IMR-90 (cell line): ENCODE measurements at regions not wholly inside any gene's neighbourhood (a gene's known extent, or its start where the extent isn't known, plus 50 kb on each side); places are given as distances from the start of the nearest gene placed in this dataset.

Experiments used
- ATAC-seq: fragments of 200-7000 bp; cut with Tn5 transposase; 2 replicates; pipeline ENCODE4 v1.9.1; 2020; ENCODE audit warnings: low read depth, mild to moderate bottlenecking, moderate library complexity
- BruUV-seq: library from RNA; stranded (reverse); fragments of 400-500 nt; replicated peaks from 2 replicates; lab custom pipeline; 2021; lab: Mats Ljungman, UMichigan
- CTCF ChIA-PET: fragments of 300-600 bp; formaldehyde crosslinking; extraction: SDS; loops from one replicate; lab custom pipeline; 2021; ENCODE audit warnings: antibody characterized with exemption; lab: Yijun Ruan, JAX
- POLR2A ChIA-PET: fragments of 300-600 bp; sonication (Branson Sonifier 250); formaldehyde crosslinking; loops from one replicate; lab custom pipeline; 2022; ENCODE audit warnings: antibody characterized with exemption; ENCODE audit not compliant: unreplicated experiment; lab: Charles Lee
- DNase-seq: peaks from one replicate; pipeline ENCODE4 v3.0.0; 2013
- H2AFZ ChIP-seq: replicated peaks from 2 replicates; pipeline ENCODE3; 2013; ENCODE audit warnings: low read length, mild to moderate bottlenecking; ENCODE audit not compliant: poor library complexity
- H2AK5ac ChIP-seq: 2 replicates; pipeline ENCODE4 v1.6.1; 2013; ENCODE audit warnings: low read depth, low read length, inconsistent platforms
- H2AK9ac ChIP-seq: replicated peaks from 2 replicates; pipeline ENCODE3; 2013; ENCODE audit warnings: mild to moderate bottlenecking, low read depth, low read length, moderate library complexity; ENCODE audit not compliant: poor library complexity
- H2BK120ac ChIP-seq: 2 replicates; pipeline ENCODE4 v1.6.1; 2013; ENCODE audit warnings: low read depth, low read length, inconsistent platforms
- H2BK15ac ChIP-seq: 3 replicates; pipeline ENCODE4 v1.6.1; 2013; ENCODE audit warnings: low read depth, low read length, inconsistent platforms
- H2BK20ac ChIP-seq: 2 replicates; pipeline ENCODE4 v1.6.1; 2013; ENCODE audit warnings: low read depth, mild to moderate bottlenecking, inconsistent platforms, low read length, moderate library complexity
- H2BK5ac ChIP-seq: 2 replicates; pipeline ENCODE4 v1.6.1; 2013; ENCODE audit warnings: mild to moderate bottlenecking, low read depth, low read length, inconsistent platforms; ENCODE audit not compliant: poor library complexity, severe bottlenecking
- H3K14ac ChIP-seq: replicated peaks from 2 replicates; pipeline ENCODE4 v1.6.1; 2013; ENCODE audit warnings: low read depth, low read length, inconsistent platforms
- H3K18ac ChIP-seq: 2 replicates; pipeline ENCODE4 v1.6.1; 2013; ENCODE audit warnings: low read depth, low read length, control low read depth
- H3K23ac ChIP-seq: 2 replicates; pipeline ENCODE4 v1.6.1; 2013; ENCODE audit warnings: low read depth, low read length, inconsistent platforms
- H3K27ac ChIP-seq: 2 replicates; pipeline ENCODE4 v1.5.1; 2013; ENCODE audit warnings: mild to moderate bottlenecking, control low read depth, low read length; ENCODE audit not compliant: insufficient read depth
- H3K27me3 ChIP-seq: 2 replicates; pipeline ENCODE4 v1.6.1; 2013; ENCODE audit warnings: low read length; ENCODE audit not compliant: control insufficient read depth, insufficient read depth
- H3K36me3 ChIP-seq: 2 replicates; pipeline ENCODE4 v1.6.1; 2013; ENCODE audit warnings: low read length, mixed read lengths; ENCODE audit not compliant: control insufficient read depth, insufficient read depth
- H3K4ac ChIP-seq: 2 replicates; pipeline ENCODE4 v1.6.1; 2013; ENCODE audit warnings: low read depth, low read length, inconsistent platforms
- H3K4me1 ChIP-seq: 2 replicates; pipeline ENCODE4 v1.6.1; 2013; ENCODE audit warnings: low read length, mixed read lengths; ENCODE audit not compliant: control insufficient read depth, insufficient read depth
- H3K4me2 ChIP-seq: 2 replicates; pipeline ENCODE4 v1.6.1; 2013; ENCODE audit warnings: low read depth, mild to moderate bottlenecking, control low read depth, low read length, moderate library complexity
- H3K4me3 ChIP-seq: 2 replicates; pipeline ENCODE4 v1.5.1; 2013; ENCODE audit warnings: low read depth, mild to moderate bottlenecking, control low read depth, low read length, moderate library complexity; ENCODE audit not compliant: insufficient read depth
- H3K56ac ChIP-seq: 2 replicates; pipeline ENCODE4 v1.6.1; 2013; ENCODE audit warnings: low read length, inconsistent platforms; ENCODE audit not compliant: insufficient read depth; ENCODE audit errors: extremely low read depth
- H3K79me1 ChIP-seq, 2 experiments: 2 replicates each; pipeline ENCODE4 v1.6.1; 2013; ENCODE audit warnings: low read length in 2 of 2, inconsistent platforms in 1 of 2, low read depth in 1 of 2
- H3K9ac ChIP-seq: 2 replicates; pipeline ENCODE4 v1.6.1; 2013; ENCODE audit warnings: low read depth, low read length, control low read depth
- H3K9me1 ChIP-seq: 2 replicates; pipeline ENCODE4 v1.6.1; 2013; ENCODE audit warnings: low read length, inconsistent platforms; ENCODE audit not compliant: insufficient read depth
- H3K9me3 ChIP-seq: 2 replicates; pipeline ENCODE4 v1.6.1; 2013; ENCODE audit warnings: low read length; ENCODE audit not compliant: control insufficient read depth, insufficient read depth
- H4K20me1 ChIP-seq: 2 replicates; pipeline ENCODE4 v1.6.1; 2013; ENCODE audit warnings: low read length, inconsistent platforms; ENCODE audit not compliant: insufficient read depth
- H4K5ac ChIP-seq: 2 replicates; pipeline ENCODE4 v1.6.1; 2013; ENCODE audit warnings: mild to moderate bottlenecking, low read depth, low read length, control low read depth
- H4K8ac ChIP-seq, 2 experiments: 2 replicates each; pipeline ENCODE4 v1.6.1; 2013; ENCODE audit warnings: low read depth in 2 of 2, low read length in 2 of 2, control low read depth in 1 of 2, inconsistent platforms in 1 of 2
- H4K91ac ChIP-seq: 2 replicates; pipeline ENCODE4 v1.6.1; 2013; ENCODE audit warnings: low read depth, low read length, inconsistent platforms; ENCODE audit not compliant: insufficient read depth
- ELK1 ChIP-seq: fragments of 150-350 bp; IDR thresholded peaks from 2 replicates; pipeline ENCODE4 v1.6.1; 2016; ENCODE audit warnings: low read depth, mild to moderate bottlenecking, low read length, moderate library complexity, borderline replicate concordance
- FOS ChIP-seq: fragments of 150-350 bp; IDR thresholded peaks from 2 replicates; pipeline ENCODE4 v1.6.1; 2016; ENCODE audit warnings: low read depth, low read length
- MAFK ChIP-seq: IDR thresholded peaks from 2 replicates; pipeline ENCODE4 v1.6.1; 2012; ENCODE audit warnings: low read depth, low read length, improper control_type of control experiment
- MAZ ChIP-seq: IDR thresholded peaks from 2 replicates; pipeline ENCODE4 v1.6.1; 2012; ENCODE audit warnings: low read depth, mild to moderate bottlenecking, low read length, improper control_type of control experiment, moderate library complexity, borderline replicate concordance
- MXI1 ChIP-seq: IDR thresholded peaks from 2 replicates; pipeline ENCODE4 v1.6.1; 2012; ENCODE audit warnings: low read depth, mild to moderate bottlenecking, low read length, moderate library complexity, borderline replicate concordance
- RCOR1 ChIP-seq: IDR thresholded peaks from 2 replicates; pipeline ENCODE4 v1.6.1; 2012; ENCODE audit warnings: mild to moderate bottlenecking, low read length, improper control_type of control experiment; ENCODE audit not compliant: insufficient replicate concordance
- SMC3 ChIP-seq: fragments of 150-350 bp; IDR thresholded peaks from 2 replicates; pipeline ENCODE4 v1.6.1; 2016; ENCODE audit warnings: low read depth, mild to moderate bottlenecking, antibody characterized with exemption, low read length, moderate library complexity
- WGBS, 2 experiments: methylation state at CpG; one replicate each; pipeline versions ENCODE4 v1.1.5 to v1.1.7; 2013; ENCODE audit warnings: missing lambda C conversion rate in 2 of 2; ENCODE audit not compliant: insufficient read length in 1 of 2; ENCODE audit errors: extremely low coverage in 2 of 2; 5-methylcytosine and 5-hydroxymethylcytosine counted together
- dilution Hi-C: fragments of 300-500 bp; cut with HindIII; formaldehyde crosslinking; loops from one replicate; pipeline ENCODE4 v1.14.3; 2018; ENCODE audit warnings: low sequenced_read_pairs; ENCODE audit not compliant: unreplicated experiment
- in situ Hi-C: fragments of 300-500 bp; cut with MboI; formaldehyde crosslinking; loops from 3 replicates; pipeline ENCODE4 v1.14.3; 2019; ENCODE audit warnings: low sequenced_read_pairs, inconsistent platforms, mixed read lengths
- intact Hi-C: fragments of 100-400 bp; cut with micrococcal nuclease; formaldehyde crosslinking; loops from 2 replicates; pipeline ENCODE4 v1.10.0; 2022
- TF ChIP-seq, protein P1 (sequence below): fragments of 150-350 bp; IDR thresholded peaks from 2 replicates; pipeline ENCODE4 v1.6.1; 2017; ENCODE audit warnings: mild to moderate bottlenecking, antibody characterized with exemption, low read length, low read depth

- Histone ChIP-seq H4K5ac (no peak overlapping the region), H3K27ac (no peak overlapping the region), H4K8ac (no peak overlapping the region), H3K18ac (no peak overlapping the region), H2BK120ac (no peak overlapping the region), H3K27me3 (peaks cover 3% of the 10 kb centered on the region), H3K4me1 (no peaks in the 10 kb centered on the region), H2AFZ (no peak overlapping the region), H3K4me3 (no peak overlapping the region), H3K79me1 (no peaks in the 10 kb centered on the region), H3K56ac (no peak overlapping the region), H3K23ac (no peak overlapping the region), H3K4ac (no peak overlapping the region), H3K36me3 (no peaks in the 10 kb centered on the region), H2BK20ac (no peak overlapping the region), H4K91ac (no peak overlapping the region), H3K4me2 (no peak overlapping the region), H3K9me3 (no peaks in the 10 kb centered on the region), H2BK5ac (no peak overlapping the region), H4K20me1 (no peaks in the 10 kb centered on the region), H3K9ac (no peak overlapping the region), H3K9me1 (no peaks in the 10 kb centered on the region), H2BK15ac (no peak overlapping the region), H3K14ac (no peak overlapping the region), H2AK5ac (no peak overlapping the region), H2AK9ac (no peak overlapping the region)
- ChIA-PET POLR2A (interaction anchor here (0.6 kb wide), 1 partner anchor 76 kb away, joined by 3 read pairs; no protein-coding TSS in a partner anchor), CTCF (no interaction called here)
- dilution Hi-C loops, result no loop called here
- in situ Hi-C loops, result no loop called here
- TF ChIP-seq ELK1, result no peak
- no peak for TF ChIP-seq MAZ
- TF ChIP-seq SMC3, result no peak
- TF ChIP-seq FOS, result no peak
- TF ChIP-seq MXI1, result no peak
- TF ChIP-seq RCOR1, result no peak
- TF ChIP-seq, protein P1, sequence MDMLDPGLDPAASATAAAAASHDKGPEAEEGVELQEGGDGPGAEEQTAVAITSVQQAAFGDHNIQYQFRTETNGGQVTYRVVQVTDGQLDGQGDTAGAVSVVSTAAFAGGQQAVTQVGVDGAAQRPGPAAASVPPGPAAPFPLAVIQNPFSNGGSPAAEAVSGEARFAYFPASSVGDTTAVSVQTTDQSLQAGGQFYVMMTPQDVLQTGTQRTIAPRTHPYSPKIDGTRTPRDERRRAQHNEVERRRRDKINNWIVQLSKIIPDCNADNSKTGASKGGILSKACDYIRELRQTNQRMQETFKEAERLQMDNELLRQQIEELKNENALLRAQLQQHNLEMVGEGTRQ, result no peak
- no peak for TF ChIP-seq MAFK
- intact Hi-C loops, result no loop called here
- ATAC-seq (no peak), DNase-seq (no peak)
- WGBS, 2 experiments, result no CpG with 5 or more reads among the region's 5 CpGs
- no TSS peak for BruUV-seq
These were observed 131.4 kb downstream of the DACT1 start for GRCh38 chr14:58769011-58769643.
